ENCODE measurements at regions not wholly inside any gene's neighbourhood (a gene's known extent, or its start where the extent isn't known, plus 50 kb on each side); places are given as distances from the start of the nearest gene placed in this dataset.
"Not testable (repeated sequence)": the region's sequence is repeated elsewhere in the genome, so short reads cannot be mapped to it uniquely, and the experiment has no call there.

DNA sequence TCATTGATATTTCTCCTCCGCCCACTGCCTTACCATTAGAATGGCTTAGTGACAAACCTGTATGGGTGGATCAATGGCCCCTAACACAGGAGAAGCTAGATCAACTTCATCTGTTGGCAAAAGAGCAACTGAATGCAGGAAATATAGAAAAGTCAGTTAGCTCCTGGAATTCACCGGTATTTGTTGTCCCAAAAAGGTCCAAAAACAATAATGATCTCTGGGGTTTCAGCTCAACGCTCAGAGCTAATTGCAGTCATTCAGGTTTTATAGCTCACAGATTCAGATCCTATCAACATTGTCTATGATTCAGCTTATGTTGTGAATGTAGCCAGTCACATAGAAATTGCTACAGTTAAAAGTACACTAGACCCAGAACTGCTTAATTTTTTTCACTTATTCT, 124.0 kb upstream of the ZCCHC13 start:
- DNase-seq = no peak

DNA sequence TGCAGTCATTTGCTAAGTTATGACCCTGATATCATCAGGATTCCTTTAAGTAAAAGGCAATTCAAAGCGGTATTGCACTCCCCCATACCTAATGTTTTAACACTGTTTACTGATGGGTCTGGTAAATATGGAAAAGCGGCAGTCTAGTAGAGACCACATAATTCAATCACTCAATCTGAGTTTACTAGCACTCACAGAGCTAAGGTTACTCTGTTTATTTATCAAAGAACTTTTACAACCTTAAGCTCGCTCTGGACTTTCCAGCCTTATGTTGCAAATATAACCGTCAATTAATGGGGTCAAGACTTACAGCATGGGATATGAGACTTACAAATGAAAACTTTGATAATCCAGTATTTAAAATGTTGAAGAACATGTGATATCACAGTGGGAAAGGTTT, 124.5 kb upstream of the ZCCHC13 start:
- DNase-seq = no peak

DNA sequence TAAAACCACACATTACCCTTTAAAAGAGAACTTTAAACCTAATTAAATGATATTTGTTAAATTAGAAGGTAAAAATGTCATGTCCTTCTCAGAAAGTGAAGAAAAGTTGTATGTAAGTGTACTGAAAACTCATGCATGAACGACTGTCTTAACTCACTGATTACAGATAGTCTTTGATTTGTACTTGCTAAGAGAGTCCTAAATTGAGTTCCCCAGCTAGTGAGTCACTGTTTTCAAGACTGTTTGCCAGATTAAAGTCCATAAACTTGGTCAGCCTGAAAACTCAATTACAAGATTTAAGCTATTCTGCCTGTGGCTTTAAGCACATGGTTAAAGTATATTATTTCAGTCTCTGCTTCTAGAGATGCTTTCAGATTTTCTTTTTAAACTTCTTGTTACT, 124.9 kb upstream of the ZCCHC13 start:
- DNase-seq = no peak

DNA sequence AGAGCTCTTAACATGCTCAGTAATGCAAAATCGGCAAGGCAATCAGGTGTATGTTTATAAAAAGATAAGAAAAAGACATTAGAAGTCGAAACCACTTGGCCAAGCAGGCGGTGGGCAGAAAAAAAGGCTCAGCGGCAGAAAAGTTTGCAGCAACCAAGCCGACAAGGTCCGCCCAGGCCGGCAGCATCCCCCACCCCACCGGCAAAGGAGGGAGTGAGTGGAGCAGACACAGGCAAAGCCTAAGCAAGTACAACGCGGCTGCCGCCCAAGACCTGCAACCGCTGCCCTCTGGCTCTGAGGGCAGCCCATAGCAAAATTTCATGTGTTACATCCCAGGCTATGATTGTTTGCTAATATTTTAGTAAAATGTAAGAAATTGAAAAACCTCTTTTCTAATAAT, 125.4 kb upstream of the ZCCHC13 start:
- DNase-seq = no peak

DNA sequence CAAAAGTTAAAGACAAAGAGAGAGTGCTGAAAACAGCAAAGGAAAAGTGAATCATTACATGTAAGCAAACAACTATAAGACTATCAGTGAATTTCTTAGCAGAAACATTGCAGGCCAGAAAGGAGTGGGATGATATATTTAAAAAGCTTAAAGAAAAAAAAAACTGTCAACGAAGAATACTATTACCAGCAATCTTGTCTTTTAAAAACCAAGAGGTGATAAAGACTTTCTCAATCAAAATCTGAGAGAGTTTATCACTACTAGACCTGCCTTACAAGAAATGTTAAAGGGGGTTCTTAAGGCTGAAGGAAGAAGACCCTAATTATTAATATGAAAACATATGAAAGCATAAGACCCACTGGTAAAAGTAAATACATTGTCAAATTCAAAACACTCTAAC, 132.5 kb upstream of the ZCCHC13 start:
- no peak for DNase-seq

DNA sequence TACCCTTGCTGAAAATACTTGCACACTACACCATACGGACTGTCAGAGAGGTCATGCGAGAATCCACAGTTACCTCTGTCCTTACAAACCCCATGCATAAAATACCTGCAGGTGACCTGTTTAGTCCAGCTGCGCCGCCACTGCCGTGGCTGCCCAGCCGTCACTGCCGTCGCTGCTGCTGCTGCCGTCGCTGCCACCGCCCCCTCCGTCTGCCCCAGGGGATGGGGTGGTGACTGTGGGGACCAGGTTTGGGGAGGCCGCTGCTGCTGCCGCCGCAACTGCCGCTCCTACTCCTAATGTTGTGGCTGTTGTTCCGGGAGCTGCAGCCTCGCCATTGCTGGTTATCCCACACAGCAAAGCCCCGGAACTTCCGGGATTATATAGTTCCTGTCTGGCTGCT, 141.8 kb upstream of the ZCCHC13 start:
- no peak for DNase-seq

DNA sequence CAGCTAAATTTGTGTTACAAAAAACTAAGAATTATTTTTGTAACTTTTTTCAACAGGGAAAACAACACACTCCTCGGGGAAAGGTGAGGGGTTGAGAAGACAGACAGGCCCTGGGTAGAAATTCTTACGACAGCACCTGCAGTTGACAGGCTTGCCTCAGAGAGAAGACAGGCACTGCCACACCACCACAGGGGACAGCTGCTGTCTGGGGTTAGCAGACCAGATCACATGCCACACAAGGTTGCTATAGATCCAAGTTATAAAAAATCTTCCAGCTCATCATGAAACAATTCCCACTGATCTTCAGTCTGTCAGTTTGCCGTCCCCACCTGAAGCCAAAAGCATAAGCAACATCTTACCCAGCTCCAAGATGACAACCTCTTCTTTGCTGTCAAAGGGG, 143.2 kb upstream of the ZCCHC13 start:
- peak in 2 of 3 donors; percentile 1 to 8 for DNase-seq

DNA sequence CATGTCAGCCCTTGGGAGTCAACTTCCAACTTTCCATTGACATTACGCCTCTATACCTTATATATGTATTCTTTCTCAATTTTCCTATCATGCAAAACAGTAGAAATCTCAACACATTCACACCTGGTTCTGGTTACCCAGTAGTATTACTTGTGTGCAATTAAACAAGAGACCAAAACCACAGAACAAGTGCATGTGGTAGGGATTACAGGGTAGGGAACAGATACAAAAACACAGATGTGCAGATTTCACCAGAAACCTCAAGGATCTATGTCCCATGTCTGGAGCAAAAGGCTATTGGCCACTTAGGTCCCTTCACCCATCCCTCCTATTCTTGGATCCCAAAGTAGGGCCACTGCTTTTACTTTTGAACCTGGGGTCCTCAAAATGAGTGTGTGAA, 143.6 kb upstream of the ZCCHC13 start:
- no peak for DNase-seq

DNA sequence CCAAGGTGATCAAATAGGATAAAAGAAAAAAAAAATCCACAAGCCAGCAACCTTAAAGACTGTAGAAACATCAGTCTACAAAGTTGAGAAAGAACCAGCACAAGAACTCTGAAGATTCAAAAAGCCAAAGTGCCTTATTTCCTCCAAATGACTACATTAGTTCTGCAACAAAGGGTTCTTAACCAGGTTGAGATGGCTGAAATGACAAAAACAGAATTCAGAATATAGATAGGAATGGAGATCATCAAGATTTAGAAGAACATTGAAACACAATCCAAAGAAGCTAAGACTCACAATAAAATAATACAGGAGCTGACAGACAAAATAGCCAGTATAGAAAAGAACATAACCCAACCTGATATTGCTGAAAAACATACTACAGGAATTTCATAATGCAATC, 156.5 kb upstream of the ZCCHC13 start:
- no peak for DNase-seq

DNA sequence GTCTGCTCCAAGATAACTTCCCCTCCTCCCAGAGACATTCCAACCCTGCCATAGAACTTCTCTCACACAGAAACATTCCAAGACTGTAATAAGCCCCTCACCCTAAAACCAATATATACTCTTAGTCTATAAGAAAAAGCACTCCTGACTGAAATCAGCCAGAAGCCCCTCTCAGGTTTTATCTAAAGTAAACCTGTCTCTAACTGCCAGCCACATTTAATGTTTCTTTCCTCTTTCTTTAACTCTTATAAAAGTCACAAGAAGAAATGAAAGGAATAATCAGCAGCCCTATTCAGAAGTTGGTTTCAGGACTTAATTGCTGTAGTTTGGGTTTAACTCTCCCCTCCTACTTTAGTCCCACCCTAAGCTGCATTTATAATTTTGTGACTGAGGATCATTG, 165.0 kb upstream of the ZCCHC13 start:
- no peak for DNase-seq

DNA sequence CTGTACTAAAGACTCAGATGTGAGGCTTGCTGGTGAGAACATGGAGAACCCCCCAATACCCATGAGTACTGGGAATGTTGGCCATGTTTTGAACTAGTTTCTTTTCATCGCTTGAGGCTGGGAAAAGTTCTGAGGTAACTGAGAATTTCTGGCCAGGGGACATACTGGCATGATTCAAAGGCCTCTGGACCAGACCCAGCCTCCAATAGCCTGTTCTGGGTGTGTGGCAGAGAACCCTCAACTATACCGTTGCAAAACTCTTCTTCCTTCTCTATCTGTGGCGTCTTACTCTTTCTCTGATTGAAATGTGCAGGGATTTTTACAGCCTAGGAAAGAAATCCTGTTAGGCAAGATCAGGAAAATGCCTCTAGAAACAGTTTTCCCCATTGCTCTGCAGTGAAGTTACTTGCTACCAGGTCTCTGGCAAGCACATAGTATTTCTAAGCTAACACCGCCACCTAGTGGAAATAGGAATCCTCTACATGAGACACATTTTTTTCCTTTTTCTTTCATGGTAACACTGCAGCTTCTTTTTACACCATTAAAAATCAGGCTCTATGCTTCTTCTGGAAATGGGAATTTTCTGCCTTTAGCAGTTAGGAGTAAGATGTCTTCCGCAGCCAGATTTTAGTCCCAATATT, 170.7 kb upstream of the ZCCHC13 start:
- peak; percentile 36 to 71 (median 70) for DNase-seq

DNA sequence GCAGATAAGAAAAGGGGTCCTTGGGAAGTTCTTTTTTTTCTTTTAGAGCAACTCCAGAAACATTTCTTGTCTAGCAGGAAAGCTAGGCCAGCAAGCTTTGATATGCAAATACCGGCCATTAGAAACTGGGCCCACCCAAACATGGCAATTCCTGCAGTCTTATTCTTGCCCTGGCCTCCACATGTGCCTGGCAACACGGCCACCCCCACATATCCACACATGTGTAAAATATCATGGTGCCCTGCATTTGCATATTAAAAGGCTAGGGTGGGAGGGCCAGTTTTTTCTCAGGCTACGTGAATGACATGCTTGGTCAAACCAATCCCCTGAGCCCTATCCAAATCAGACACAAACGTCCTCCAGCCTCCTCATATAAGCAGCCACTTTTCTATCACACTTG, 171.7 kb upstream of the ZCCHC13 start:
- no peak for DNase-seq

DNA sequence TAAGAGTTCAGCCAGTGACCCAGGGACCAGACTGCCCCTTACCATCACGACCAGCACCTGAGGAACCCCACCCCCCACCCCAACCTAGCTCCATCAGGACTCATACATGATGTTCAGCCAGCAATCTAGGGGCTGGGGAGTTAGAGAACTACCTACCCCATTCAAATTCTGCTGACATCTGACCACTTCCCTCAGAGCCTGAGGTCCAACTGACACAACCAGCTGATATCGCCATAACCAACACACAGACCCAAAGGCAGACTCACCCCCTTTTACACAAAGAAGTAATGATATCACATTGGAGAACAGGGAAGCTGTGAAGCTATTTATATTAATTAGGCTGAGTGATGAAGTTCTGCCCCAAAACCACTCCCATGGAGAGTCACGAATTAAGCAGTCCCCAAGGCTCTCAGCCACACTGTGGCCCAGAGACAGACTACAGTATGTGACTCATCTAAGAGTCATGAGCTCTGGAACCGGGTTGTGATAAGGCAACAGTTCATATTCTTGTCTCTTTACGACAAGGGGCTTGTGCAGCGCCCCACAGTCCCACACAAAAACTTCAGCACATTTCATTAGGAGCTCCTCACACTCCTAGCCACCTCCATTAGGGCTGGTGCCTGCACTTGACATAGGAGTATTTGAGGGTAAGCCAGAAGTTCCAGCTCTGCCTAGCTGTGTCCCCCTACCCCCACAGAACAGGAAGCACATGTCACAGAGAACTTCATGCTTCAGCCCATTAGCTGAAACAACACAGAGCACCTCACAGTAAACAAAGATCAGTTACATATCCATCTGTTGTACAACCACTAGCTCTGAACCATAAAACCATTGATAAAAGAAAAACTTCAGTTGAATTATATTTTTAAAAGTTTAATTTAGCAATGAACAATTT, 184.7 kb upstream of the ZCCHC13 start:
- peak in 1 of 3 donors; percentile 18 for DNase-seq

DNA sequence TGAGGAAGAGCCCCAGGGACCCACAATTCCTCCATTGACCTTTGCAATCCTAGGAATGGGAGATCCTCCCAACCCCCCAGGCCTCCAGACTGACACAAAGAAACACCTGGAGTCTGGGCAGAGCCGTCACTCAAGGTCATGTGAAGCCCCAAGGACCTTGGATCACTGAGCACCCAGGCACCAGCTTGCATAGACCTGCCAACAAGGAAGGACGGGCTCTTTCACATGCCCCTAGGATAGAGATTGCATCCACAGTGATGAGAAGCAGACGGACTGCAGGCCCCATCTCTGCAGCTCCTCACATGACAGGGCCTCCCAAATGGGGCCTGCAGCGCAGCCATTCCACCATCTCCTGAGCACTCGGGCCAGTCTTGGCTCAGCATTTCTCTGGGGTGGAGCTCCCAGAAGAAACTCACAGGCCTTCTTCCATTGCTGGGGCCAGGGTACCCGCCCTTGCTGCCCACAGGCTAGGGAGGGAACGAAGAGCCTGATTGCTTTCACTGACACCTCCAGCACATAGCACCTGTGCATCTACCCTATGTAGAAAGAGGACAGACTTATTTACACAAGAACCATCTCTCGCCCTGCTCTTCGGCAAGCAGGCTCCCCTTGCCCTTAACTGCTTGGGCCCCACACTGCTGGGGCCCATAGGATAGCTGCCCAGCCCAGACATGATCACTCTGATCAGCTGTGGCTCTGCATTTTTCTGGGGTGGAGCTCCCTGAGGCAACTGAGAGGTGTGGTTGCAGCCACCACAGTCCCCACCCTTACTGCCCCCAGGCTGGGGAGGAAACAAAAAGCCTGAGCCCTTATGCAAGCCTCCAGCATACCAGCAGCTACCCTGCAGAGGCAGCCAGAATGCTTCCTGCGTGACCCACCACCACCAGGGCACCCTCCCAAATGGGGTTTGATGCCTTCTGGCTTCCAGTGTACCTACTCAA, 185.7 kb upstream of the ZCCHC13 start:
- DNase-seq = no peak

DNA sequence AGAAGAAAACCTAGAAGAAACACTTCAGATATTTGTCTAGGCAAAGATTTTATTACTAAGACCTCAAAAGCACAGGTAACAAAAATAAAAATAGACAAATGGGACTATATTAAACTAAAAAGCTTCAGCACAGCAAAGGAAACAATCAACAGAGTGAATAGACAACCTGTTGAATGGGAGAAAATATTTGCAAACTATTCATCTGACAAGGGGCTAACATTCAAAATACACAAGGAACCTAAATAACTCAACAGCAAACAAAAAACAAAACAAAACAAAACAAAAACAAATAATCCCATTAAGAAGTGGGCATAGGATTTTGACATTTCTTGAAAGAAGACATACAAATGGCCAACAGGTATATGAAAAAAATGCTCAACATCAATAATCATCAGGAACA, 192.7 kb upstream of the ZCCHC13 start:
- DNase-seq = no peak

DNA sequence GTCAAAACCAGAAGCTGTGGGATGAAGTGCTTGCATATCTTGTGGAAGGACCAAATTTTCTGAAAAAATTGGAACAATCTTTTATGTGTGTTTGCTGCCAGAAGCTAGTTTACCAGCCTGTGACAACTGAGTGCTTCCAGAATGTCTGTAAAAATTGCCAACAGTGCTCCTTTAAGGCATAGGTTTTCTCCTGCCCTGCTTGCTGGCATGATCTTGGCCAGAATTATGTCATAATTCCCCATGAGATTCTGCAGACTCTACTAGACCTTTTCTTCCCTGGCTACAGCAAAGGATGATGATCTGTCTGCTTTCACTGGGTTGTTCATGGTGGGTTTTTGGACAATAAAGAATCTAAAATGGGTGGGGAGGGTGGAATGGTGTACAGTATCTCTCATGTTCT, 196.3 kb upstream of the ZCCHC13 start:
- no peak for DNase-seq

DNA sequence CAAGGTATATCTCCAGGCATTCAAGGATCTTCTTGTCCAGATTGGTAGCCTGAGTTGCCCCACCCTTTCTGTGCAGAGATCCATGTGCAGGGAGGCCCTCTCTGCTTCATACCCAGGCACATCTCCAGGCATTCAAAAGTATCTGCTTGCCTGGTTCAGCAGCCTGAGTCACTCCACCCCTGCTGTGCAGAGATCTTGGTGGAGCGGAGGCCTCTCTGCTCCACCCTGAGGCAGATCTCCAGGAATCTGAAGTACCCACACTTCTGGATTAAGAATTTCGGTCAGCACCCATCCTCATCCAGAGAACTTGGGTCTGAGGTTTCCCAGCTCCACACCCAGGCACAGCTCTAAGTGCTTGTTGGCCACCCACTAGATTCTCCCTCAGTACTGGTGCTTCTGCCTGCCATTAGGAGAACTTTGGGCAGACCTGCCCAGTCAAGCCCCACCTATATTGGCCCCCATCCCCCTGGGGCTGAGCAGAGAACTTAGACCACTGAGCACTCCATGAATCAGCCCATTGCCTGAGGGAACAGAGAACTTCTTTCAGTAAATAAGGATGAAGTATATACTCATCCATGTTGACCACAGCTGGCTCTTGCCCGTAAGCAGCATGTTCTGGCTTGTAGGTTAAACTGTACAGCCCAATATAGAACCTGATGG, 199.5 kb upstream of the ZCCHC13 start:
- DNase-seq = no peak

DNA sequence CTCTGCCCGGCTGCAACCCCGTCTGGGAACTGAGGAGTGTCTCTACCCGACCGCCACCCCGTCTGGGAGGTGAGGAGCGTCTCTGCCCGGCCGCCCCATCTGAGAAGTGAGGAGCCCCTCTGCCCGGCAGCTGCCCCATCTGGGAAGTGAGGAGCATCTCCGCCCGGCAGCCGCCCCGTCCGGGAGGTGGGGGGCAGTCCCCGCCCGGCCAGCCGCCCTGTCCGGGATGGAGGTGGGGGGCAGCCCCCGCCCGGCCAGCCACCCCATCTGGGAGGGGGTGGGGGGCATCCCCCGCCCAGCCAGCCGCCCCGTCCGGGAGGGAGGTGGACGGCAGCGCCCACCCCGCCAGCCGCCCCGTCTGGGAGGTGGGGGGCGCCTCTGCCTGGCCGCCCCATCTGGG, 205.6 kb upstream of the ZCCHC13 start:
- DNase-seq = not testable (repeated sequence)

DNA sequence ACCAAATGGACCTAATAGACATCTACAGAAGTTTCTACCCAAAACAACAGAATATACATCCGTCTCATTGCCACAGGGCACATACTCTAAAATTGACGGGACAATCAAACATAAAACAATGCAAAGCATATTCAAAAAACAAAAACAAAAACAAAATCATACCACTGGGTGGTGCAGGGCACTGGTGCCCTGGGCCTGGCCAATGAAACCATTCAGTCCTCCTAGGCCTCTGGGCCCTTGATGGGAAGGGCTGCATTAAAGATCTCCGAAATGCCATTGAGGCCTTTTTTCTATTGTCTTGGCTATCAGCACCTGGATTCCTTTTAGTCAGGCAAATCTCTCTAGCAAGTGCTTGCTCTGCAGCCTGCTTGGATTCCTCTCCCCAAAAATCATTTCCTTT, 213.9 kb upstream of the ZCCHC13 start:
- no peak for DNase-seq

DNA sequence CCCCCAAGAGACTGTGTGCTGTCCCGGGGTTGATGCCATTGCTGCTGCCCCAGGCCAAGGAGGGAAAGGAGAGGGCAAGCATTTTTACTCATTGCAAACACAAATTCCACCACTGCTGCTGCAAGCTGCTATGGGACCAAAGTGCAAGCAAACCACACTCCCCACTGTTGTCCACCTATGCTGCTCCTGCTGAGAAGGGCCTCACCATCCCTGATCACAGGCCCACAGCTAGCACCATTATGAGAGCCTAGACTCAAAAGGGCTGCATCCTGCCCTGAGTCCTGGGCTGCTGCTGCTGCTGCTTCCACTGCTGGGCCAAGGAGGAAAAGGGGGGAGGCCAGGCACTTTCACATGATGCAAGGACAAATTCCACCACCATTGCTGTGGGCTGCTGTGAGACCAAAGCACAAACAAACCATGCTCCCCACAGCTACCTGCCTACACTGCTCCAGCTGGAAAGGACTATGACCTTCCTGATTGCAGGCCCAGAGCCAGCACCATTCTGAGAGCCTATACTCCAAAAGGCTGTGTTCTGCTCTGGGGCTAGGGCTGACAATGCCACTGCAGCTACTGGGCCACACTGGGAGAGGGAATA, 218.2 kb upstream of the ZCCHC13 start:
- DNase-seq = no peak

DNA sequence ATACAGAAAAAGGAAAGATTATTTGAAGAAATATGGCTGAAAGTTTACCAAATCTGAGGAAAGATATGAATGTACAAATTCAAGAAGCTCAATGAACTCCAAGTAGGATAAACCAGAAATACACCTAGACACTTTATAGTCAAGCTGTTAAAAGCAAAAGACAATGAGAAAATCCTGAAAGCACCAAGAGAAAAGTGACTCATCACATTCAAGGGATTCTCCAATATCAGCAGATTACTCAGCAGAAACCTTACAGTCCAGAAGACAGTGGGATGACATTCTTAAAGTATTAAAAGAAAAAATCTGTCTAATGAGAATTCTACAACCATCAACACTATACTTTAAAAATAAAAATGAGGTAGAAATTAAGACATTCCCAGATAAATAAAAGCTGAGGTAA, 223.8 kb upstream of the ZCCHC13 start:
- no peak for DNase-seq

Data from muscle of back (tissue), 3 donors.